GM18870 (cell line): ENCODE measurements at regions not wholly inside any gene's neighbourhood (a gene's known extent, or its start where the extent isn't known, plus 50 kb on each side); places are given as distances from the start of the nearest gene placed in this dataset.
"Not testable (repeated sequence)": the region's sequence is repeated elsewhere in the genome, so short reads cannot be mapped to it uniquely, and the experiment has no call there.

Experiments
- ATAC-seq: cut with Tn5 transposase; IDR thresholded peaks from one replicate; pipeline ENCODE4 v1.9.1; 2021; ENCODE audit warnings: moderate library complexity; ENCODE audit not compliant: unreplicated experiment

GRCh38 chr17:71057448-71057847, 888.1 kb downstream of the KCNJ2 start:
- ATAC-seq: no peak

DNA sequence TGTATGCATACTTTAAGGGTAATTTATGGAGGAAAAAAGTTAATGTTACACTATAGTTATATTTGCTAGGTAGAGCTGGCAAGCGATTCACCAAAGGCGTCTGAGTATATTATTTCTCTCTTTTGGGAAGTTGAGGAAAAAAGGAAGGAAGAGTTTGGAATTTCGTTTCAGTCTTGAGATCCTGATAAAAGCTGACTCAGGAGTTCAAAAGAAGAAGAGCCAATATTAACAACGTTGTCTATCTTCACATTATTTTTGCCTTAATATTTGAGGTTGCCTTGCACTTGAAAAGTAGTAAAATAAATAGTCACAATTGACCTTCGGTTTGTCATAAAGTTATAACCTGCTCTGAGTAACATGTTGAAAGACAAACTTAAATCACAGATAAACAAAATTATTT, 888.6 kb downstream of the KCNJ2 start:
- no peak for ATAC-seq

DNA sequence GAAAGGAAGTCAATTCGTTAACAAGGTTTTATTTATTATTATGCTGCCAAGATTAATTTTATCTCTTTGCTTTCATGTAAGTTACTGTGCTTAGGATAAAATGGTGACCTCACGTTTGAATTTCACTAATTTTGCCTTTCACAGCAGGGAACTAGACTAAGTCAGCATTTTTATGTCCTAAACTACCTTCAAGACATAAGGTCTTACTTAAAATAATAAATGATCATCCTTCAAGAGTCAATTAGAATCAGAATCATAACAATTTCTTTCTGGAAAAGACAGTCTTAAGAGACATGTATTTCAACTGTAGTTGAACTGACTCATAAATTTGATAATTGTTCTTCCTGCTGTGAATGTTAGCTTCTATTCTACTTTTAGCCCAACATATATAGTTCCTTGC, 893.8 kb downstream of the KCNJ2 start:
- no peak for ATAC-seq

GRCh38 chr17:71063559-71063958, 894.2 kb downstream of the KCNJ2 start:
- no peak for ATAC-seq

GRCh38 chr17:71067669-71068407, 898.5 kb downstream of the KCNJ2 start:
- ATAC-seq: no peak

GRCh38 chr17:71068408-71068750, 899.0 kb downstream of the KCNJ2 start:
- ATAC-seq: no peak

DNA sequence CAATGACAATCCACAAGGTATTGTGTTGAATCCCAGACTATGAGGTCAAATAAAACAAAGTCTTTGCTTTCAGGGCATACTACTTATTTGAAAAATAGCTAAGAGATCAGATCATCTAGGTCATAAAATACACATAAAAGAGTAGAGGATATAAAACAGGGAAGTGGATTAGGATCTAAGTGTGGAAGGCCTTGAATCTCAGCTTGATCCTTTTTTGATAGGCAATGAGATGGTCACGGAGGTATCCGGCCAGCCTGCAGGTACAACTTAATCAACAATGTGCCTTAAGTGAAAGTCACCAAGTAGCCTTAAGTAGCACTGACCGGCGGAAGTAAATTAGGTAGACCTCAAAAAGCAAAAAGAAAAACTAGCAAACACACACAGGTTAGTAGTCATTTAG, 901.7 kb downstream of the KCNJ2 start:
- no peak for ATAC-seq

- ATAC-seq: no peak
Measured at GRCh38 chr17:71071837-71072236, 902.5 kb downstream of the KCNJ2 start.

- ATAC-seq: no peak
Measured at GRCh38 chr17:71080937-71081336, 911.6 kb downstream of the KCNJ2 start.

DNA sequence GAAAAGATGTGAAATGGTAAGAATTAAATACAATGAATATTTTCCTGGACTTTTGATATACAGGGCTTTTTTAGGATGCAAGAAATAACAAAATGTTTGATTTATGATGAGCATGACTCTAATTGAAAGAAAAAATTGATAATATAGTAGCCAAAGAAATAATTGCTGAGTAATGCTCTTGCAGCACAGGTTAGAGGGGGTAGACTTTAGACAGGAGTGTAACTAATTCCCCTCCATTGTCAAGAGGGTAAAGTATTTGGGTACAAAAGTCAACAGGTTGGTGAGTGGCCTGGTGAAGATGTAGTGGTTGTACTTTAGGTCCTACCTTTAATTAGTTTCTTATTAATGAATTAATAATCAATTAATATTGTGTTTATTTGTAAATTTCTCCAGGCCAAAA, 912.3 kb downstream of the KCNJ2 start:
- ATAC-seq: no peak

GRCh38 chr17:71084219-71084618, 914.9 kb downstream of the KCNJ2 start:
- ATAC-seq: no peak

GRCh38 chr17:71084838-71085237, 915.5 kb downstream of the KCNJ2 start:
- no peak for ATAC-seq

DNA sequence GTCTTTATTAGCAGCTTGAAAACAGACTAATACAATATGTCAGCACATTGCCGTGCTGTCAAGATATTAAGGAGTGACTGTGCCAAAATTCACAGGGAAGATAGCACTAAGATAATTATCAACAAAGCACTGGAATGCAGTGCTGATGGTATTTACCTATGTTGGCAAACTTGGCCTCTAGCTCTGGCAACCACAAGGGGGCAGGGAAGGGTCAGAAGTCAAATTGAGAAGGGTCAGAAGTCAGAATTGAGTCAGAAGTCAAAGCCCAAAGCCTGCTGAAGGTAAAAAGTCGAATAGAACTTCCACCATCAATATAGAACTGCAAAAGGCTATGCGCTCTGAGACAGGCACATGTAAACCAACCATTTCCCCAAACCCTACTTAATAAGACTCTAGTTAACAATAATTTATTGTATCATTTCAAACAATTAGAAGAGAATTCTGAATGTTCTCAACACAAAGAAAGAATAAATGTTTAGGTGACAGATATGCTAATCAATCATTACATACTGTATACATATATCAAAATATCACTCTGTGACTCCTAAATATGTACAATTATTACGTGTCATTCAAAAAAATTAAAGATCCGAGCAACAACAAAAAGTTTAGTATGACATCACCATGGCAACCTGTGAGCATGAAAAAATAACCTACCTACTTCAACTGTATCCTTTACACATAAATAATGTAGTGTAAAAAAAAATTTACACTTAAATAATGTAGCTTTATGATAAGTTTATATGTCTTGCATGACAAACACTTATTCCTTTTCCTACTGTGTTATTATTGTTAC, 916.1 kb downstream of the KCNJ2 start:
- no peak for ATAC-seq

DNA sequence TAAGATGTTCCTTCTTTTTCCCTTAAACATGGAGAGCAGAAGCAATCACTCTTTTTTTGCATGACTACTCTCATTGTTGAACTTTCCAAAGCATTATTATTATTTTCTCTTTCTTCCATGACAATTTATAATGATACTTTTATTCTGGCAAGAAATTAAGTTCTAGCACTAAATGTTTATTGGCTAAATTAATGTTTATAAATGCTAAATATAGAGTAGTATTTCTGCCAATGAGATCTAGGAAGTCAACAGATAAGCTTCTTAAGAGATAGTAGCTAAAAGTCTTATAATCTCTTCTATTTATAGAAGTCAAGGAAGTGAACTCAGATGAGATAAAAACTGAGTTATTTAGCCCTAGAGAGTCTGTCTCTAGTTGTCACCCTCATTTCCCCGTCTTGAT, 920.1 kb downstream of the KCNJ2 start:
- no peak for ATAC-seq

DNA sequence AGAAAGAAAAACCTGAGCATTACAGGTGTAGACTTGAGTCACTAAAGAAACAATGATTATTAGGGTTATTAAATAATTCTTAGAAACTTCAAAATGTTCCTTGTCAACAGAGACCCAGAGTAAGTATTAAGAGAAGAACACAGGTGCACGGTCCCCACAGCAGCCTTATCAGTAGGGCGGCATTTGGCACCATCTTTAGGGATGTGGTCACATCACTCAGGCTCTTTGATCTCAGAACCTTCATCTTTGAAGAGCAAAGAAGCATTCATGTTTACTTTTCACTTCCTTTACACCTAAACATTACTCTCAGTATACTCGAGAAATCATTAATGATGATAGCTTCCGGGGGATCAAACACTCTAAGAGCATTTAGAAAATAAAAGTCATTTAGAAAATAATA, 928.7 kb downstream of the KCNJ2 start:
- ATAC-seq: no peak

DNA sequence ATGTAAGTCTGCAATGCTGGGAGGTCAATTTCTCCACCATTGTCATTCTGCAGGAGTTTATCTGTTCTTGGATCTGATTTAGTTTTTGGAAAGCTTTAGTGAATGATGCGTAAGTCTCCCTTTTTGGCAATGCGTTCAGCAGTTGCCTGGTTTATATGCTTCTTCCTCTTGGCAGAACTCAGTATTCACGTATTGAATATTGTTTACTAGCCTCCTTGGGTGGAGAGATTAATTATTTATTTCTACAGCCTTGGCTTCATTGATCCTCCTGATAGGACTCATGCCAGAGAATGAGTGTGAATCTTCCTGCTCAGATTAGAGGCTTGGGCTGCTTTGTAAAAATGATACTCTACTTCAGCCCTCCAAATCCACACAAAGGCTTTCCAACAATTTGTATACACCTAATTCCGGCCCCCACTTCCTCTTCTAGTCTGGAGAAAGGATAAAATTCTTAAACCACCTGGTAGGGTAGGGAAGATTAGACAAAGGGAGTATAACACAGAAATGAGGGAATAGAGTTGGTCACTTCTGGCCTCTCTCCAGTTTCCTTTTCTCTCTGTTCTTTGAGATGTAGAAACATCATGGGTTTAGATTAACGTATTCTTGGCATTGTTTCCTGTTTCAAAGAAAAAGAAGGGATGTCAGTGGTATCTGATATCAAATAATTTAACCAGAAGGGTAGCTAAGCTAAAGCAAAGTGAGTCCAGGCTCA, 929.8 kb downstream of the KCNJ2 start:
- ATAC-seq: no peak

- no peak for ATAC-seq
Measured at GRCh38 chr17:71102777-71103176, 933.4 kb downstream of the KCNJ2 start.

DNA sequence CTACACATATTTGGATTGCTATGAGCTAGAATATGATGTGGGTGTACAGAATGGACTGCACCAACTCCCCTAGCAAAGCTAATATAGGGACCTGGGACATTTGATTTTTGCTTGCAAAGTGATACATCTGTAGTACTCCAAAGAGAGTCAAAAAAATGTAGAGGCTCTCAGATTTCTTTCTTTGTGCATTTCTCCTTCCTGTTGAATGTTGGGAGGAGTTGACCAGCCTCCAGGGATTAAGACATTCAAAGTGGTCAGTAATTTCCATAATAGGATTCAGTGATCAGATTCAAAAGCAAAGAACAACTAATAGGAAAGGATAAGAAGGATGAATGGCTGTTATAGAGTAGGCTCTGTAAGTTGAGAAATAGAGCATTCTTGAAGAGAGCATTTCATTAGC, 934.9 kb downstream of the KCNJ2 start:
- ATAC-seq: no peak

DNA sequence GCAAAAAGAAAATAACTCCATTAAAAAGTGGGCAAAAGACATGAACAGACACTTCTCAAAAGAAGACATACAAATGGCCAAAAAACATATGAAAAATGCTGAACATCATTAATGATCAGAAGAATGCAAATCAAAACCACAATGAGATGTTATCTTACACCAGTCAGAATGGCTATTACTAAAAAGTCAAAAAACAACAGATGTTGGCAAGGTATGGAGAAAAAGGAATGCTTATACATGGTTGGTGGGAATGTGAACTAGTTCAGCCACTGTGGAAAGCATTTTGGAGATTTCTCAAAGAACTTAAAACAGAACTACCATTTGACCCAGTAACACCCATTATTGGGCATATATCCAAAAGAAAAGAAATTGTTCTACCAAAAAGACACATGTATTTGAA, 936.7 kb downstream of the KCNJ2 start:
- not testable (repeated sequence) for ATAC-seq

DNA sequence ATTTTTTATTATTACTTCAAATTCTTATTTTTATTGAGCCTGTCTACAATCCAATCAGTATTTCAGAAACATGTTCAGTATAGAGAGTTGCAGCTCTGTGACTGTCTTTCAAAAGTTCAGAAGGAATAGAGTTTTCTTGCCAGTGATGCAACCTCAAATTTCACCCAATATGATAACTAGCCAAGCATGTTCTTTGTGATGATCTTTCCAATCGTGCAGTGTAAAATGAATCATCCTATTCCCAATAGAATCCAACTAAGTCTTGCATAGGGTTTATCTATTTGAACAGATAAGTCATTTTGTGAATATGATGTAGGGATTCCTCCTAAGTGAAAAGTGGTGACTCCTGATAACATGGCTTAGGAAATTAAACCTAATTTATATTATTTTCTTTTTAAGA, 937.8 kb downstream of the KCNJ2 start:
- no peak for ATAC-seq

- ATAC-seq: no peak
Measured at GRCh38 chr17:71109697-71110096, 940.4 kb downstream of the KCNJ2 start.

- no peak for ATAC-seq
Measured at GRCh38 chr17:71110326-71110725, 941.0 kb downstream of the KCNJ2 start.
